Breast epithelium (tissue), 3 donors: ENCODE measurements at regions not wholly inside any gene's neighbourhood (a gene's known extent, or its start where the extent isn't known, plus 50 kb on each side); places are given as distances from the start of the nearest gene placed in this dataset.

Experiments used
- CTCF ChIP-seq, 3 donors: fragments of 450-650 bp; IDR thresholded peaks; one replicate each; pipeline ENCODE4 v1.5.1; 2016 to 2017; ENCODE audit warnings: antibody characterized with exemption in 3 of 3, mild to moderate bottlenecking in 3 of 3, moderate library complexity in 3 of 3
- POLR2AphosphoS5 ChIP-seq, 3 donors: sonication (generic); formaldehyde crosslinking; IDR thresholded peaks; one replicate each; pipeline ENCODE4 v1.6.1; 2017; ENCODE audit warnings: antibody characterized with exemption in 3 of 3

GRCh38 chr2:142786918-142787702 is 90.4 kb upstream of the KYNU start:
- TF ChIP-seq CTCF (IDR thresholded peaks at IDR 0.05) (no peak), POLR2AphosphoS5 (IDR thresholded peaks at IDR 0.05) (no peak)
